ENCODE measurements at regions not wholly inside any gene's neighbourhood (a gene's known extent, or its start where the extent isn't known, plus 50 kb on each side); places are given as distances from the start of the nearest gene placed in this dataset.
"Not testable (repeated sequence)": the region's sequence is repeated elsewhere in the genome, so short reads cannot be mapped to it uniquely, and the experiment has no call there.

DNA sequence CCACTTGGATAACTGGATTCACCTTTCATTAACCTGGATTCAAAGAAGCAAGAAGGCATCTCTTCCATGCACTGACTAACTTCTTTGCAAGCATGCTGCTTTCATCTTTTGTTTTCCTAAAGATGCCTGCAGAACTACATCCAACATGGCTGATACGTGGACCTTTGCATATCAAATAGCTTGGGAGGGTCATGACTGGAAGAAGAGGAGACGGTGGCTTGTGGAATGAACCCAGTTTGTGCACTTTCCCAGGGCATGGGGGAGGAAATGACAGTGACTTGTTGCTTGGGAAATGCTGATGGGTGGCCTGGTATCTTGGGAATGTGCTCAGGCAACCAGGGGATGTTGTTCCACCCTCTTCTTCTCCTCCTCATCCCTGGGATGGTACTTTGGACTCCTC, 133.4 kb downstream of the TRIM43 start:
- TF ChIP-seq CTCF (IDR thresholded peaks at IDR 0.05); EZH2 (IDR thresholded peaks at IDR 0.05; ENCODE audit: borderline replicate concordance, insufficient read depth, low read depth, low read length, poor library complexity, severe bottlenecking): not testable (repeated sequence)
